HCT116 (cell line): ENCODE measurements at regions not wholly inside any gene's neighbourhood (a gene's known extent, or its start where the extent isn't known, plus 50 kb on each side); places are given as distances from the start of the nearest gene placed in this dataset.

Experiments
- CTCF ChIP-seq, 3 experiments: fragments of 200-600 bp in 1 of 3; sonication (generic) in 1 of 3; IDR thresholded peaks in 2 of 3; conservative IDR thresholded peaks in 1 of 3; 2 replicates each; pipeline ENCODE4 v1.5.1; 2012 to 2017; ENCODE audit warnings: low read depth in 2 of 3, low read length in 2 of 3, antibody characterized with exemption in 1 of 3, borderline replicate concordance in 1 of 3, control low read depth in 1 of 3, mild to moderate bottlenecking in 1 of 3, mixed read lengths in 1 of 3, mixed run types in 1 of 3, moderate library complexity in 1 of 3; ENCODE audit not compliant: insufficient read depth in 1 of 3
- EZH2 ChIP-seq: fragments of 200-600 bp; sonication (generic); IDR thresholded peaks from 2 replicates; pipeline ENCODE4 v1.6.1; 2017; ENCODE audit warnings: antibody characterized with exemption, mixed run types
- POLR2A ChIP-seq: IDR thresholded peaks from 2 replicates; pipeline ENCODE4 v1.7.0; 2011; ENCODE audit warnings: borderline replicate concordance; ENCODE audit not compliant: insufficient read depth, insufficient read length; ENCODE audit errors: extremely low read depth
- POLR2AphosphoS5 ChIP-seq: IDR thresholded peaks from 2 replicates; pipeline ENCODE4 v1.6.1; 2011; ENCODE audit warnings: mild to moderate bottlenecking, low read depth, low read length, moderate library complexity
- SP1 ChIP-seq: IDR thresholded peaks from 2 replicates; pipeline ENCODE4 v1.6.1; 2012; ENCODE audit warnings: low read depth
- YY1 ChIP-seq: IDR thresholded peaks from 2 replicates; pipeline ENCODE4 v1.6.1; 2011; ENCODE audit warnings: low read length, low read depth, moderate library complexity, mild to moderate bottlenecking; ENCODE audit not compliant: insufficient replicate concordance; ENCODE audit errors: extremely low read depth
- ZNF274 ChIP-seq: fragments of 200-500 bp; sonication (Bioruptor generic); IDR thresholded peaks from 2 replicates; pipeline ENCODE4 v1.6.1; 2014; ENCODE audit warnings: mild to moderate bottlenecking, low read depth, low read length, inconsistent platforms

GRCh38 chr2:217614498-217614897 is 388.3 kb downstream of the TNS1 start:
- TF ChIP-seq CTCF (IDR thresholded peaks at IDR 0.05 in 2 of 3, conservative IDR thresholded peaks at IDR 0.05 in 1 of 3; ENCODE audit: borderline replicate concordance in 1 of 3, insufficient read depth in 1 of 3, low read depth in 2 of 3, low read length in 2 of 3) (no peak), EZH2 (no peak), POLR2A (no peak), SP1 (no peak), YY1 (no peak), ZNF274 (no peak), POLR2AphosphoS5 (no peak)
